PC-3 (cell line): ENCODE measurements at regions not wholly inside any gene's neighbourhood (a gene's known extent, or its start where the extent isn't known, plus 50 kb on each side); places are given as distances from the start of the nearest gene placed in this dataset.
A peak's percentile ranks its signal among the peaks of the same experiment; 100 is the strongest.

Experiments
- ATAC-seq: fragments of 200-7000 bp; cut with Tn5 transposase; 2 replicates; pipeline ENCODE4 v1.9.1; 2020; ENCODE audit warnings: mild to moderate bottlenecking, moderate library complexity
- BruUV-seq: library from RNA; stranded (reverse); fragments of 400-500 nt; replicated peaks from 2 replicates; lab custom pipeline; 2021; lab: Mats Ljungman, UMichigan
- CTCF ChIA-PET: fragments of 300-600 bp; sonication (Branson Sonifier 250); formaldehyde crosslinking; loops from one replicate; lab custom pipeline; 2022; ENCODE audit warnings: antibody characterized with exemption; lab: Charles Lee
- POLR2A ChIA-PET: fragments of 300-600 bp; sonication (Branson Sonifier 250); formaldehyde crosslinking; loops from one replicate; lab custom pipeline; 2022; ENCODE audit warnings: antibody characterized with exemption; ENCODE audit not compliant: unreplicated experiment; lab: Charles Lee
- DNase-seq: peaks from one replicate; pipeline ENCODE4 v3.0.0-alpha.2; 2015
- H2AFZ ChIP-seq: fragments of 300-600 bp; sonication (generic); 2 replicates; pipeline ENCODE4 v1.6.0; 2016; ENCODE audit warnings: antibody characterized with exemption, low read length
- H3F3A ChIP-seq: fragments of 300-600 bp; sonication (generic); one replicate; pipeline ENCODE4 v1.6.0; 2017; ENCODE audit warnings: antibody characterized with exemption, low read length, control low read depth, mild to moderate bottlenecking; ENCODE audit not compliant: unreplicated experiment
- H3K27ac ChIP-seq: fragments of 300-600 bp; sonication (generic); 2 replicates; pipeline ENCODE4 v1.5.1; 2016; ENCODE audit warnings: mild to moderate bottlenecking, low read length
- H3K27me3 ChIP-seq: fragments of 300-600 bp; sonication (generic); 2 replicates; pipeline ENCODE4 v1.6.1; 2016; ENCODE audit warnings: low read length, mixed read lengths
- H3K36me3 ChIP-seq: fragments of 300-600 bp; sonication (generic); 2 replicates; pipeline ENCODE4 v1.6.1; 2016; ENCODE audit warnings: low read depth, mixed run types, low read length, mixed read lengths
- H3K4me1 ChIP-seq: fragments of 300-600 bp; sonication (generic); 2 replicates; pipeline ENCODE4 v1.5.1; 2016; ENCODE audit warnings: low read length; ENCODE audit not compliant: insufficient read depth
- H3K4me2 ChIP-seq: fragments of 300-600 bp; sonication (generic); 2 replicates; pipeline ENCODE4 v1.6.0; 2016; ENCODE audit warnings: low read length
- H3K4me3 ChIP-seq: fragments of 300-600 bp; sonication (generic); 2 replicates; pipeline ENCODE4 v1.5.1; 2016; ENCODE audit warnings: mild to moderate bottlenecking, low read length, mixed read lengths
- H3K79me2 ChIP-seq: fragments of 300-600 bp; sonication (generic); 2 replicates; pipeline ENCODE4 v1.6.1; 2017; ENCODE audit warnings: low read length, mixed read lengths
- H3K9ac ChIP-seq: fragments of 300-600 bp; sonication (generic); 2 replicates; pipeline ENCODE4 v1.6.0; 2016; ENCODE audit warnings: mild to moderate bottlenecking, low read length
- H3K9me2 ChIP-seq: fragments of 300-600 bp; sonication (generic); replicated peaks from 2 replicates; pipeline ENCODE4 v1.6.1; 2016; ENCODE audit warnings: mixed run types, low read length, mixed read lengths
- H3K9me3 ChIP-seq: fragments of 300-600 bp; sonication (generic); 2 replicates; pipeline ENCODE4 v1.6.1; 2016; ENCODE audit warnings: low read length, mixed read lengths
- H4K20me1 ChIP-seq: fragments of 300-600 bp; sonication (generic); 2 replicates; pipeline ENCODE4 v1.6.1; 2016; ENCODE audit warnings: low read length, mixed read lengths
- CTCF ChIP-seq: fragments of 300-600 bp; sonication (generic); conservative IDR thresholded peaks from 2 replicates; pipeline ENCODE4 v1.5.1; 2017; ENCODE audit warnings: antibody characterized with exemption, low read depth, mild to moderate bottlenecking, low read length
- EZH2 ChIP-seq: fragments of 300-600 bp; sonication (generic); IDR thresholded peaks from one replicate; pipeline ENCODE4 v1.6.1; 2017; ENCODE audit warnings: antibody characterized with exemption, mild to moderate bottlenecking, low read length; ENCODE audit not compliant: unreplicated experiment
- EZH2phosphoT487 ChIP-seq: fragments of 300-600 bp; sonication (generic); IDR thresholded peaks from 2 replicates; pipeline ENCODE4 v1.6.1; 2018; ENCODE audit warnings: mild to moderate bottlenecking, antibody characterized with exemption, low read length, borderline replicate concordance
- intact Hi-C: fragments of 100-400 bp; cut with micrococcal nuclease; formaldehyde crosslinking; loops from 2 replicates; pipeline ENCODE4 v1.9.0; 2023

GRCh38 chr6:105592329-105592728, 189.4 kb upstream of the PREP start:
- H2AFZ ChIP-seq, result peak overlapping the region; percentile 48
- H3F3A ChIP-seq, result peaks cover 15% of the 10 kb centered on the region
- no peaks in the 10 kb centered on the region for H3K27me3 ChIP-seq
- peak overlapping the region; percentile 70 for H3K4me2 ChIP-seq
- no TSS peak for BruUV-seq
- DNase-seq (peak; percentile 95), ATAC-seq (peak; percentile 64)
- peak overlapping the region; percentile 99 for H3K27ac ChIP-seq
- H3K4me3 ChIP-seq, result peak overlapping the region; percentile 26; the same call in 1 of the 2 replicates
- H3K36me3 ChIP-seq, result no peaks in the 10 kb centered on the region
- H3K4me1 ChIP-seq, result peaks cover 79% of the 10 kb centered on the region
- H3K9me3 ChIP-seq, result no peaks in the 10 kb centered on the region
- no peaks in the 10 kb centered on the region for H3K79me2 ChIP-seq
- POLR2A ChIA-PET, result no interaction called here
- CTCF ChIA-PET, result no interaction called here
- peak overlapping the region; percentile 81 for H3K9ac ChIP-seq
- TF ChIP-seq CTCF (no peak), EZH2 (no peak), EZH2phosphoT487 (no peak)
- intact Hi-C loops, result loop anchor here (10.0 kb wide), 3 partner anchors 68 to 158 kb away; no protein-coding TSS in a partner anchor
- H4K20me1 ChIP-seq, result no peaks in the 10 kb centered on the region
- no peaks in the 10 kb centered on the region for H3K9me2 ChIP-seq

GRCh38 chr6:105591053-105591452, 188.2 kb upstream of the PREP start:
- POLR2A ChIA-PET, result no interaction called here
- no peaks in the 10 kb centered on the region for H3K9me2 ChIP-seq
- no peak overlapping the region for H3K4me3 ChIP-seq
- no peak for ATAC-seq
- H3K36me3 ChIP-seq, result no peaks in the 10 kb centered on the region
- peaks cover 15% of the 10 kb centered on the region for H3F3A ChIP-seq
- no peaks in the 10 kb centered on the region for H4K20me1 ChIP-seq
- CTCF ChIA-PET, result no interaction called here
- H2AFZ ChIP-seq, result no peak overlapping the region
- H3K4me2 ChIP-seq, result peak overlapping the region; percentile 48
- H3K9ac ChIP-seq, result peak overlapping the region; percentile 58; the same call in 1 of the 2 replicates
- no peaks in the 10 kb centered on the region for H3K9me3 ChIP-seq
- TF ChIP-seq EZH2phosphoT487 (no peak), EZH2 (no peak), CTCF (no peak)
- intact Hi-C loops, result loop anchor here (10.0 kb wide), 3 partner anchors 66 to 156 kb away; no protein-coding TSS in a partner anchor
- no peaks in the 10 kb centered on the region for H3K79me2 ChIP-seq
- no peaks in the 10 kb centered on the region for H3K27me3 ChIP-seq
- BruUV-seq, result no TSS peak
- H3K4me1 ChIP-seq, result peaks cover 81% of the 10 kb centered on the region
- DNase-seq, result peak; percentile 53
- peak overlapping the region; percentile 99 for H3K27ac ChIP-seq

- Histone ChIP-seq H3K27ac (peak overlapping the region; percentile 81), H3K36me3 (no peaks in the 10 kb centered on the region), H3K4me1 (peaks cover 52% of the 10 kb centered on the region), H3K4me2 (peak overlapping the region; percentile 78), H3F3A (peaks cover 11% of the 10 kb centered on the region), H3K9me3 (no peaks in the 10 kb centered on the region), H4K20me1 (no peaks in the 10 kb centered on the region), H2AFZ (0 out of 2 replicates have a peak overlapping the region, but pooled peaks have one; percentile 60), H3K27me3 (no peaks in the 10 kb centered on the region), H3K79me2 (no peaks in the 10 kb centered on the region), H3K9ac (peak overlapping the region; percentile 36; the same call in 1 of the 2 replicates), H3K4me3 (0 out of 2 replicates have a peak overlapping the region, but pooled peaks have one; percentile 34), H3K9me2 (no peaks in the 10 kb centered on the region)
- ChIA-PET POLR2A (no interaction called here), CTCF (no interaction called here)
- intact Hi-C loops, result no loop called here
- DNase-seq (no peak), ATAC-seq (no peak)
- TF ChIP-seq CTCF, result no peak
- TF ChIP-seq EZH2phosphoT487, result no peak
- TF ChIP-seq EZH2, result no peak
- BruUV-seq, result no TSS peak
These were observed 185.3 kb upstream of the PREP start for GRCh38 chr6:105588123-105588710.
